ENCODE measurements at regions not wholly inside any gene's neighbourhood (a gene's known extent, or its start where the extent isn't known, plus 50 kb on each side); places are given as distances from the start of the nearest gene placed in this dataset.
"Not testable (repeated sequence)": the region's sequence is repeated elsewhere in the genome, so short reads cannot be mapped to it uniquely, and the experiment has no call there.

GRCh38 chr2:123359636-123360035, 665.5 kb upstream of the CNTNAP5 start:
- no peak for DNase-seq

- no peak for DNase-seq
Measured at GRCh38 chr2:123362671-123363440, 662.2 kb upstream of the CNTNAP5 start.

GRCh38 chr2:123363826-123364225, 661.3 kb upstream of the CNTNAP5 start:
- no peak for DNase-seq

- no peak for DNase-seq
Measured at GRCh38 chr2:123364243-123364896, 660.7 kb upstream of the CNTNAP5 start.

- DNase-seq = no peak
Measured at GRCh38 chr2:123366239-123366837, 658.7 kb upstream of the CNTNAP5 start.

GRCh38 chr2:123370186-123370585, 654.9 kb upstream of the CNTNAP5 start:
- no peak for DNase-seq

- DNase-seq = no peak
Measured at GRCh38 chr2:123371535-123371934, 653.6 kb upstream of the CNTNAP5 start.

GRCh38 chr2:123380370-123380935, 644.6 kb upstream of the CNTNAP5 start:
- DNase-seq = no peak

- DNase-seq = no peak
Measured at GRCh38 chr2:123415678-123416077, 609.4 kb upstream of the CNTNAP5 start.

- DNase-seq = no peak
Measured at GRCh38 chr2:123419976-123420375, 605.1 kb upstream of the CNTNAP5 start.

- DNase-seq = no peak
Measured at GRCh38 chr2:123434546-123435395, 590.3 kb upstream of the CNTNAP5 start.

GRCh38 chr2:123438251-123438650, 586.8 kb upstream of the CNTNAP5 start:
- DNase-seq = no peak

GRCh38 chr2:123438675-123439074, 586.4 kb upstream of the CNTNAP5 start:
- no peak for DNase-seq

GRCh38 chr2:123448801-123449200, 576.3 kb upstream of the CNTNAP5 start:
- DNase-seq = no peak

GRCh38 chr2:123451542-123451941, 573.5 kb upstream of the CNTNAP5 start:
- no peak for DNase-seq

GRCh38 chr2:123453046-123453700, 571.9 kb upstream of the CNTNAP5 start:
- no peak for DNase-seq

GRCh38 chr2:123453772-123454171, 571.3 kb upstream of the CNTNAP5 start:
- DNase-seq = no peak

GRCh38 chr2:123455234-123455633, 569.9 kb upstream of the CNTNAP5 start:
- DNase-seq = not testable (repeated sequence)

GRCh38 chr2:123456416-123456815, 568.7 kb upstream of the CNTNAP5 start:
- no peak for DNase-seq

GRCh38 chr2:123463886-123464285, 561.2 kb upstream of the CNTNAP5 start:
- DNase-seq = no peak

GRCh38 chr2:123468071-123468470, 557.0 kb upstream of the CNTNAP5 start:
- no peak for DNase-seq

- no peak for DNase-seq
Measured at GRCh38 chr2:123481406-123481805, 543.7 kb upstream of the CNTNAP5 start.
